ENCODE measurements at regions not wholly inside any gene's neighbourhood (a gene's known extent, or its start where the extent isn't known, plus 50 kb on each side); places are given as distances from the start of the nearest gene placed in this dataset.

DNA sequence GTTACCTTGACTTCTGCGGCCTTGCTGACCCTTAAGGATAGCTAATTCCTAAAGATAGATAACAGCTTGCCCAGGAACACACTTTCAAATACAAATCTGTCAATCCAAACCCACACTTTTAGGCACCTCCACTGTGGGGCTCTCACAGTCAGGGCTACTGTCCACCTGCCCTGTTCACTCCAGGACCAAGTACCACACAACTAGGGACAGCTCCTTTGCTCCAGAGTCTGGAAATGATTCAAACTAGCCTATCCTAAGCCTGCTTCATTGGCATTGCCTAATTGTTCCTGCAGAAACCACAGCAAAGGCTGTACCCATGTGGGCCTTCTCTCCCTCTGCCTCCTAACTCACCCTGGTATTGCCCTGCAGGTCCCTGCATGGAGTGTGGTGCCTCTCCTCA, 538.9 kb upstream of the IGFBP3 start:
- Histone ChIP-seq H3K4me1 (ENCODE audit: control insufficient read depth, insufficient read depth, low read length) (no peaks in the 10 kb centered on the region), H3K27me3 (ENCODE audit: control insufficient read depth, insufficient read depth, low read length) (no peaks in the 10 kb centered on the region), H3K9ac (ENCODE audit: low read depth, low read length) (no peak overlapping the region), H3K9me3 (ENCODE audit: control insufficient read depth, insufficient read depth, low read length) (peaks cover 7% of the 10 kb centered on the region), H3K36me3 (ENCODE audit: control insufficient read depth, insufficient read depth, low read length) (no peaks in the 10 kb centered on the region), H3K4me3 (ENCODE audit: low read depth, low read length) (no peak overlapping the region)

DNA sequence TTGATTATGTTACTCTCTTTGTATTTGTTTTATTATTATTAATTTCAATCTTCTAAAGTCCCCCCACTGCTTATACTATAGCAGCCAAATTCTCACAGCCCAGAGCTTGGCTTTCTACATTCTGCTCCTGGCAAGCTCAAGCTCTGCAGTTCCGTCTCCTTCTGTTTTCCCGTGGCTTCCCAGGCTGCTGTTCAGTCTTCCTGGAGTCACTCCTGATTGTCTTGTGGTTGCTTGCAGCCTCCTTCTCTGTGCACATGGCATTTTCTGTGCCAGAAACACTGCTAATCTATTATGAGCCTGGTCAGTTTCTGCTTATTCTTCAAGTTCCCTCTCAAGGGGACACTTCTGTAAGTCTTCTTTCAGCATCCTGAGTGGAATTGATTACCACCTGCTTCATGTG, 533.7 kb upstream of the IGFBP3 start:
- H3K9me3 ChIP-seq (ENCODE audit: control insufficient read depth, insufficient read depth, low read length) = no peaks in the 10 kb centered on the region

DNA sequence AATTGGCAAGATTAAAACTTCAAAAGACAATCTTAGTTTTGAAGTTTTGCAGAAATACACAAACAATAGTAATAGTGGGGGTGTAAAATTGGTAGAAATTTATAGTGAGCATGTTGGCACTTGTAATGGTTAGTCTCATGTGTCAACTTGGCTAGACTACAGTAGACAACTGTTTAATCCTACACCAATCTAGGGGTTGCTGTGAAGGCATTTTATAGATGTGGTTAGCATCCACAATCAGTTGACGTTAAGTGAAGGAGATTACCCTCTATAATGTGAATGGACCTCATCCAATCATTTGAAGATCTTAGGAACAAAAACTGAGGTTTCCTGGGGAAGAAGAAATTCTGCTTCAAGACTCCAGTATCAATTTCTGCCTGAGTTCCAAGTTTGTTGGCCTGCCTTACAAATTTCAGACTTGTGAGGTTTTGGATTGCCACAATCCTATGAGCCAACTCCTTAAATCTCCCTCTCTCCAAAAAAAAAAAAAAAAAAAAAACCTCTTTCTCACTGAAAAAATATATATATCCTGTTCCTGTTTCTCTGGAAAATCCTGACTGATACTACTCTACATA, 531.6 kb upstream of the IGFBP3 start:
- no peak overlapping the region for H3K9ac ChIP-seq (ENCODE audit: low read depth, low read length)
- no peaks in the 10 kb centered on the region for H3K27me3 ChIP-seq (ENCODE audit: control insufficient read depth, insufficient read depth, low read length)
- no peaks in the 10 kb centered on the region for H3K9me3 ChIP-seq (ENCODE audit: control insufficient read depth, insufficient read depth, low read length)
- H3K4me3 ChIP-seq (ENCODE audit: low read depth, low read length) = no peak overlapping the region
- no peaks in the 10 kb centered on the region for H3K36me3 ChIP-seq (ENCODE audit: control insufficient read depth, insufficient read depth, low read length)
- H3K4me1 ChIP-seq (ENCODE audit: control insufficient read depth, insufficient read depth, low read length) = no peaks in the 10 kb centered on the region

More for the DNA sequence above, 533.7 kb upstream of the IGFBP3 start:
- Histone ChIP-seq H3K27me3 (ENCODE audit: control insufficient read depth, insufficient read depth, low read length) (no peaks in the 10 kb centered on the region), H3K36me3 (ENCODE audit: control insufficient read depth, insufficient read depth, low read length) (no peaks in the 10 kb centered on the region), H3K9ac (ENCODE audit: low read depth, low read length) (no peak overlapping the region), H3K4me1 (ENCODE audit: control insufficient read depth, insufficient read depth, low read length) (no peaks in the 10 kb centered on the region), H3K4me3 (ENCODE audit: low read depth, low read length) (no peak overlapping the region)

DNA sequence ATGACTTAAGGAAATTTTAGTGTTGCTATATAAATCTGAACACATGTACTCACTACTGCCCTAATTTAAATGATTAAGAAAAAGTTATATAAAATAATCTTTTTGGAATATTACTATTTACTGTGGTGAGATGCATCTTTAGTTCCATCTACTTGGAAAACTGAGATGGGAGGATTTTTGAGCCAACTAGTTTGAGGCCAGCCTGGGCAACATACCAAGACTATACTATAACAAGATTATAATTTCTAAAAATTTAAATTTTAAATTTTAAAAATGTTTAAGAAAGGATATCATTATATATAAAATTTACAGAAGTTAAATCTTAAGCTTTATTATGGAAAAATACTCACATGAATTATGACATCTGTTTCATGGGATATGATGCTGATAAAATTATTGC, 530.8 kb upstream of the IGFBP3 start:
- Histone ChIP-seq H3K9ac (ENCODE audit: low read depth, low read length) (no peak overlapping the region), H3K36me3 (ENCODE audit: control insufficient read depth, insufficient read depth, low read length) (no peaks in the 10 kb centered on the region), H3K9me3 (ENCODE audit: control insufficient read depth, insufficient read depth, low read length) (no peaks in the 10 kb centered on the region), H3K4me1 (ENCODE audit: control insufficient read depth, insufficient read depth, low read length) (no peaks in the 10 kb centered on the region), H3K27me3 (ENCODE audit: control insufficient read depth, insufficient read depth, low read length) (no peaks in the 10 kb centered on the region), H3K4me3 (ENCODE audit: low read depth, low read length) (no peak overlapping the region)

DNA sequence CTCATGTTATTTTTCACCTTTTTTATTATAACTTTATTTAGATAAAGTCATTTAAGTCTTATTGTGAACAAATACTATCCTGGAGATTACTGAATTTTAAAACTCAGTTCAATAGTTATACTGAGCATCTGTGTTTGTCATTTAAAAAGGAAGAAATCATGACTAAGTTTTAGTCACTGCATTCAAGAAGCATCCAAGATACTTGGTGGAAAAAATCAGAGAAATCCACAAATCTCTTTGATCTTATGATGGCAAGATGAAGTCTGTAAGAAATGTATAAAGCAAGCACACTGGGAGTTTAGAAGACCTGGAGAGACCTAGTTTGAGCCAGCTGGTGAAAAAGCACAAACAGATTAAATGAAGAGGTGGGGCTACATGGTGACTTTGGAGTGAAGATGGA, 529.8 kb upstream of the IGFBP3 start:
- Histone ChIP-seq H3K9me3 (ENCODE audit: control insufficient read depth, insufficient read depth, low read length) (no peaks in the 10 kb centered on the region), H3K4me1 (ENCODE audit: control insufficient read depth, insufficient read depth, low read length) (no peaks in the 10 kb centered on the region), H3K27me3 (ENCODE audit: control insufficient read depth, insufficient read depth, low read length) (no peaks in the 10 kb centered on the region), H3K4me3 (ENCODE audit: low read depth, low read length) (no peak overlapping the region), H3K36me3 (ENCODE audit: control insufficient read depth, insufficient read depth, low read length) (no peaks in the 10 kb centered on the region), H3K9ac (ENCODE audit: low read depth, low read length) (no peak overlapping the region)

DNA sequence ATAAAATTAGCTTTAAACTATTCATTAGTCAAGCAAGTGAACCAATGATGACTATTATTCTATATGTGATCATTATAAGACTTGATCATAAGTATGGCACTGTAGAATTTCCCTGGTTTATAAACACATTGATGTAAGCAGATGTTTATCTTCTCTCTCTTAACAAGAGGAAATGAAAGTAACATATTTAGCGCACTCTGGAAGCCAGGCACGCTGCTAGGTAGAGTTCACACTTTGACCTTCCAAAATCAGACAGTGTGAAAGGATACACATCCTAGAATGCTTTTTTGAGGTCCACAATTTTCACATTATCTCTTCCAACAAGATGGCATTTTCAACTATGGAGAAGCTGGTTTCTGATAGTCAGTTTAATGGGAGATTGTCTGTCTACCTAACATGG, 529.4 kb upstream of the IGFBP3 start:
- Histone ChIP-seq H3K4me3 (ENCODE audit: low read depth, low read length) (no peak overlapping the region), H3K9me3 (ENCODE audit: control insufficient read depth, insufficient read depth, low read length) (no peaks in the 10 kb centered on the region), H3K36me3 (ENCODE audit: control insufficient read depth, insufficient read depth, low read length) (no peaks in the 10 kb centered on the region), H3K4me1 (ENCODE audit: control insufficient read depth, insufficient read depth, low read length) (no peaks in the 10 kb centered on the region), H3K9ac (ENCODE audit: low read depth, low read length) (no peak overlapping the region), H3K27me3 (ENCODE audit: control insufficient read depth, insufficient read depth, low read length) (no peaks in the 10 kb centered on the region)

DNA sequence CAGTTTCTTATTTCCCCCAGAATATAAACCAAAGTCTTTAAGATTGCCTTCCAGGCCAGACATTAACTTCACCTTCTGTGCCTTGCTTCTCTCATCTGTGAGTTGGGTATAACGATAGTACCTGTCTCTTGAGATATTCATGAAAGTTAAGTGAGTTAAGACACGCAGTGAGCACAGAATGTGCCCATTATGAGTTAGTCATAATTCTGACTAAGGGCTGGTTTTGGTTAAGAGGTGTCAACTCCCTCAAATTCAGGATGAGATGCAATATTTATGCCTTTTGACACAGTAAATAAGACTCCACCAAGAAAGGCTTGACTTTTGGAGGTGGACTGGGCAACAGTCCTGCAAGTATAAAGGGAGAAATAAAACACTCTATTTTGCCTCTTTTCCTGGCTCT, 528.7 kb upstream of the IGFBP3 start:
- Histone ChIP-seq H3K9me3 (ENCODE audit: control insufficient read depth, insufficient read depth, low read length) (no peaks in the 10 kb centered on the region), H3K36me3 (ENCODE audit: control insufficient read depth, insufficient read depth, low read length) (no peaks in the 10 kb centered on the region), H3K27me3 (ENCODE audit: control insufficient read depth, insufficient read depth, low read length) (no peaks in the 10 kb centered on the region), H3K9ac (ENCODE audit: low read depth, low read length) (no peak overlapping the region), H3K4me3 (ENCODE audit: low read depth, low read length) (no peak overlapping the region), H3K4me1 (ENCODE audit: control insufficient read depth, insufficient read depth, low read length) (no peaks in the 10 kb centered on the region)

DNA sequence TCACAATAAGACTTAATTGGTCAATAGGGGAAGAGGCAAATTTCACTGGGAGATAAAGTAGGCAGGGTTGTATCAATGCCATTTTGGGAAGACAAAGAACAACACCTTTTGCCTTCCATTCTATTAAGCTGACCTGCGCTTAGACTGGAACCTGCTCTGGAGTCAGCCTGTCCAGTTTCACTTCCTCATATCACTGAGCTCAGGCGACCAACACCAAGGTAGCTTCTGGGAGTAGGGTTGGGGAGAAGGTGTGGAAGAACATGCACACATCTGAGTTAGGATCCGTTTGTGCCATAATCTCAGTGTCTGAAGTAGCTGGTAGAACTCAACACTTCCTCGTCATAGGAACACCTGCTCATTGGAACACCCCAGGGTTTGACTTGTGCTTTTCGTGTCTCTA, 527.4 kb upstream of the IGFBP3 start:
- Histone ChIP-seq H3K4me1 (ENCODE audit: control insufficient read depth, insufficient read depth, low read length) (no peaks in the 10 kb centered on the region), H3K36me3 (ENCODE audit: control insufficient read depth, insufficient read depth, low read length) (no peaks in the 10 kb centered on the region), H3K9me3 (ENCODE audit: control insufficient read depth, insufficient read depth, low read length) (no peaks in the 10 kb centered on the region), H3K9ac (ENCODE audit: low read depth, low read length) (no peak overlapping the region), H3K27me3 (ENCODE audit: control insufficient read depth, insufficient read depth, low read length) (no peaks in the 10 kb centered on the region), H3K4me3 (ENCODE audit: low read depth, low read length) (no peak overlapping the region)

DNA sequence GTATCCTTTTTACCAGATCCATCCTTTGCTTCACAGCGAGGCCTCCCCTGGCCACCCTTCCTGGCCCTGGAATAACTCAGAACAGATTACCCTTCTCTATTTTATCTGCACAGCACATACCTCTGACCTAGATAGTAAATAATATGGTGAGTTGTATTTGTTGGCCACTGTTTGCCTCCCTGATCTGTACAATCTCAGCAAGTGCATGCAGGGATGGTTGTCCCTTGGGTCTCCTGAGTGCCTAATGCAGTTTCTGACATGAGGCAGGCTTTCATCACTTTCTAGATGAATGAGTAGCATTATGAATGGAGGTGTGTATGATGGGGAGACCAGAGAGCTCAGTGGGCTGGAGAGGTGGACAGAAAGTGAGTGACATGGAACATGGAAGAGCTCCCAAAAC, 525.1 kb upstream of the IGFBP3 start:
- no peaks in the 10 kb centered on the region for H3K9me3 ChIP-seq (ENCODE audit: control insufficient read depth, insufficient read depth, low read length)
- H3K27me3 ChIP-seq (ENCODE audit: control insufficient read depth, insufficient read depth, low read length) = no peaks in the 10 kb centered on the region
- H3K9ac ChIP-seq (ENCODE audit: low read depth, low read length) = no peak overlapping the region
- H3K36me3 ChIP-seq (ENCODE audit: control insufficient read depth, insufficient read depth, low read length) = no peaks in the 10 kb centered on the region
- H3K4me3 ChIP-seq (ENCODE audit: low read depth, low read length) = no peak overlapping the region
- no peaks in the 10 kb centered on the region for H3K4me1 ChIP-seq (ENCODE audit: control insufficient read depth, insufficient read depth, low read length)

DNA sequence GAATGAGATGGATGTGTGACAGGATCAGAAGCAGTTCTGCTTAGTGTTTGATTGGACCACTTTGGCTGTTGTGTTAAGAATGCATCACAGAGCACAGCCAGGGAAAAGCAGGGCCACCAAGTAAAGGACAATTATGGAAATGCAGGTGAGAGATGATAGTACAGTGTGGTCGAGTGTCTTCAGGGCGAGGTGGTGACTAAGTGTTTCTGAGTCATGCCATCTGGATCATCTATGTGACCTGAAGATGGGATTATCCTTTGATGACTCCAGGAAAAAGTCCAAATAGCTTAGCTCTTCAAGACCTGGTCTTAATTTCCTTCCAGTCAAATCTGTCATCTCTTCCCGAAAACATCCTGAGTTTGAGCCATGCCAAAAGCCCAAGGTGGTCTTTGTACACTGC, 523.2 kb upstream of the IGFBP3 start:
- H3K9ac ChIP-seq (ENCODE audit: low read depth, low read length) = no peak overlapping the region
- H3K4me1 ChIP-seq (ENCODE audit: control insufficient read depth, insufficient read depth, low read length) = no peaks in the 10 kb centered on the region
- H3K36me3 ChIP-seq (ENCODE audit: control insufficient read depth, insufficient read depth, low read length) = no peaks in the 10 kb centered on the region
- H3K27me3 ChIP-seq (ENCODE audit: control insufficient read depth, insufficient read depth, low read length) = no peaks in the 10 kb centered on the region
- H3K9me3 ChIP-seq (ENCODE audit: control insufficient read depth, insufficient read depth, low read length) = no peaks in the 10 kb centered on the region
- no peak overlapping the region for H3K4me3 ChIP-seq (ENCODE audit: low read depth, low read length)

DNA sequence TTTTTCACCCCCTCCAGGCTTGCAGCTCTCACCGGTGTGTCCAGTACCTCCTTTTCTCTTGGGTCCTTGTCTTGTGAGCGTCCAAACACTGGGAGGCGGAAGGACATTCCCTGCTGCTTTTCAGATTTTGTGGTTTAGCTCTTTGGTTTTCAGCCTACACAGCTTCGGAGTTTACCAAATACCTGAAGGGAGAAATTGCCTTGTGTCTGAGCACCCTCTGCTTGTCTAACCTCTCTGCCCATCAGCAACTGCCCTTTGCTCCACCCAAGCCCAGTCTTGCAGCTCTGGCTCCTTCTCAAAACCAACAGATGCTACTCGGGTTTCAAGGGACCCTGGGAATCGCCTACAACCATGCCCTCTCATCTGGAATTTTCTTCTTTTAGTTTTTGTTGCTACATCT, 519.1 kb upstream of the IGFBP3 start:
- Histone ChIP-seq H3K4me1 (ENCODE audit: control insufficient read depth, insufficient read depth, low read length) (no peaks in the 10 kb centered on the region), H3K9ac (ENCODE audit: low read depth, low read length) (no peak overlapping the region), H3K36me3 (ENCODE audit: control insufficient read depth, insufficient read depth, low read length) (no peaks in the 10 kb centered on the region), H3K4me3 (ENCODE audit: low read depth, low read length) (no peak overlapping the region), H3K27me3 (ENCODE audit: control insufficient read depth, insufficient read depth, low read length) (no peaks in the 10 kb centered on the region), H3K9me3 (ENCODE audit: control insufficient read depth, insufficient read depth, low read length) (no peaks in the 10 kb centered on the region)

DNA sequence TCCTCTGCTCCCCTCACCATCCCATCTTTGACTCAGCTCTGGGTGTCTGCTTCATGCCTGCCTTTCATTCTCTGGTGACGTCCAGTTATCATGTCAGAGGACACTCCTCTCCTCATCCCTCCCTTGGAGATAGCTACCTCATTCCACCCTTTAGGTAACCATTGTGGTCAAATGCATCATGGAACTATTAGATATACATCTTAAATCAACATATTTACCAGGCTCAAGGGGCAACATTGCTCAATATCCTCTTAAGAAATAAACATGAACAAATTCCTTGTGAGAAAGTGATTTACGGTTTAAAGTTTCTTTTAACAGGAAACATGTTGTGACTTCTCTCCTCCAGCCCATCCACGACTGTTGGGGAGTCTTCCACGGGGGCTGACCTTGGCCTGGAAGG, 511.6 kb upstream of the IGFBP3 start:
- Histone ChIP-seq H3K4me3 (ENCODE audit: low read depth, low read length) (no peak overlapping the region), H3K36me3 (ENCODE audit: control insufficient read depth, insufficient read depth, low read length) (no peaks in the 10 kb centered on the region), H3K9me3 (ENCODE audit: control insufficient read depth, insufficient read depth, low read length) (no peaks in the 10 kb centered on the region), H3K9ac (ENCODE audit: low read depth, low read length) (no peak overlapping the region), H3K4me1 (ENCODE audit: control insufficient read depth, insufficient read depth, low read length) (no peaks in the 10 kb centered on the region), H3K27me3 (ENCODE audit: control insufficient read depth, insufficient read depth, low read length) (no peaks in the 10 kb centered on the region)

DNA sequence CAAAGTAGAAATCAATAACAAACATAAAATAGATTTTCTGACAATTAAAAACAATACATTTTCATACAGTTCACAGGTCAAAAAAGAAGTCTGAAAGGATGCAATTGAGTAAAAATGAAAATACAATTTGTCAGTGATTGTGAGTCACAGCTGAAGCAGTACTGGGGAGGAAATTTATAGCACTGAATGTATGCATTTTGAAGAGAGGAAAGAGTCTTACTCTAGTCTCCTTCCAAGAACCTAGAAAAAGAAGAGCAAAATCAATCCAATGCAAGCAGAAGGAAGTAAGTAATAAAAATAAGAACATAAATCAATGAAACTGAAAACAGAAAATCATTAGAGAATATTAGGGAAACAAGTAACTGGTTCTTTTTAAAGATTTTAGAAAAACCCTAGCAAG, 507.2 kb upstream of the IGFBP3 start:
- no peaks in the 10 kb centered on the region for H3K4me1 ChIP-seq (ENCODE audit: control insufficient read depth, insufficient read depth, low read length)
- H3K9ac ChIP-seq (ENCODE audit: low read depth, low read length) = no peak overlapping the region
- no peaks in the 10 kb centered on the region for H3K36me3 ChIP-seq (ENCODE audit: control insufficient read depth, insufficient read depth, low read length)
- H3K9me3 ChIP-seq (ENCODE audit: control insufficient read depth, insufficient read depth, low read length) = no peaks in the 10 kb centered on the region
- H3K4me3 ChIP-seq (ENCODE audit: low read depth, low read length) = no peak overlapping the region
- H3K27me3 ChIP-seq (ENCODE audit: control insufficient read depth, insufficient read depth, low read length) = no peaks in the 10 kb centered on the region
